GM18907 (cell line): ENCODE measurements at regions not wholly inside any gene's neighbourhood (a gene's known extent, or its start where the extent isn't known, plus 50 kb on each side); places are given as distances from the start of the nearest gene placed in this dataset.
"Not testable (repeated sequence)": the region's sequence is repeated elsewhere in the genome, so short reads cannot be mapped to it uniquely, and the experiment has no call there.

Experiments used
- ATAC-seq: cut with Tn5 transposase; IDR thresholded peaks from one replicate; pipeline ENCODE4 v1.9.1; 2021; ENCODE audit warnings: mild to moderate bottlenecking, moderate library complexity; ENCODE audit not compliant: unreplicated experiment

- not testable (repeated sequence) for ATAC-seq
These were observed 337.0 kb downstream of the FAM181B start for GRCh38 chr11:82396639-82397038.

DNA sequence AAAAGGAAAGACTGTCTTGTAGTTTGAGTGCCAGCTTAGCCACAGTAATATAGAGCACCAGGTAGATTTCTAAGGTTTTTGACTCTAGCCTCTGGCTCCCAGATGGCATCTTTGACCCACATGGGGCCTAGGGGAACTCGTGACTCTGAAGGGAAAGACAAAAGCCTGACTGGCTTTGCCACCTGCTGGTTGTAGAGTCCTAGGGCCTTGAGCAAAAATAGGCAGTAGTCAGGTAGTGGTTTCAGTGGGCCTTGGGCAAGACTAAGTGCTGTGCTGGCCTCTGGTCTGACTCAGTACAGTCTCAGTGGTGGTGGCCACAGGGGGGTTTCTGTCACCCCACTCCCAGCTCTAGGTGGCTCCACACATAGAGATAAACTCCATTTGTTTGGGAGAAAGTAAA lies 349.4 kb downstream of the FAM181B start:
- ATAC-seq = no peak

- no peak for ATAC-seq
These were observed 359.7 kb downstream of the FAM181B start for GRCh38 chr11:82373781-82374542.

- no peak for ATAC-seq
These were observed 368.3 kb downstream of the FAM181B start for GRCh38 chr11:82365351-82365750.

GRCh38 chr11:82356316-82356715 lies 377.3 kb downstream of the FAM181B start:
- no peak for ATAC-seq

DNA sequence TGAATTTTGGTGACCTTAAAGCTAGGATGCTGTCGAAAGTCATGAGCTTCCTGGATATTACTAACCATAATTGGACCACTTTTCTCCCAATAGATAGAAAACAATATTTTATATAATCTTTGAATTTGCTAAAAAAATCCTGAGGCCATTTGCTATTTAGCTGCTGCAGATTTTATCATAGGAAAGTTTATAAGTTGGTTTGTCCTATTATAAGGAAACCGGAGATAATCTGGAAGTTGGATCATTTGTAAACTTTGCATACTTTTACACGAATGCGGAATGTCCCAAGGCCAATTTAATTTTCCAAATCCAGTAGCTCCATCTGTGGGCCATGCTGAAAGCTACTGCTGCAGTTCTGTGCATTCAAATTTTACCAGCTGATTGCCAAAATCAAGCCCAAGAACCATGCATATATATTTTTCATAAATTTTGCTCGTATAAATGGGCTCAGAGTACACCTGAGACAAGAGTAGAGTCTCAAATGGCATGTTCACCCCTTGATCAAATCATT lies 378.3 kb downstream of the FAM181B start:
- no peak for ATAC-seq

DNA sequence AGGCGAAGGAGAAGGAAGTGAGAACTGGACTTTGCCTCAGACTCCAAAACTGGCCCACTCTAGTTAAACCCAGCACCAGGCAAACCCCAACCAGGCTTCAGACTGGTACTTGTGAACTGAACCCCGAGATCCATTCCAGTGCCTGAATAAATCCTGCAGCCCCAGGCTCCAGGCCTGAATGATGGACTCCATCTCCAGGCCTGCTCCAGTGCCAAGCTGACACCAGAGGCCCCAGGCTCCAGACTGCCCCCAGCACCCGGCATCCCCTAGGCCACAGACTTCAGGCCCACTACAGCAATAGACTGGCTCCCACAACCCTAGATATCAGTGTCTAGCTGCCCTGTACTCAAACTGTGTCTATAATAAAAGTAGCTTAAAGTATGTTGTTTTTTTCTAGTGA lies 406.8 kb downstream of the FAM181B start:
- no peak for ATAC-seq

- no peak for ATAC-seq
These were observed 412.5 kb downstream of the FAM181B start for GRCh38 chr11:82321206-82321605.

- ATAC-seq = peak; percentile 60
These were observed 418.6 kb downstream of the FAM181B start for GRCh38 chr11:82315093-82315492.

GRCh38 chr11:82308979-82309378 lies 424.7 kb downstream of the FAM181B start:
- no peak for ATAC-seq

GRCh38 chr11:82305123-82305522 lies 428.5 kb downstream of the FAM181B start:
- no peak for ATAC-seq

DNA sequence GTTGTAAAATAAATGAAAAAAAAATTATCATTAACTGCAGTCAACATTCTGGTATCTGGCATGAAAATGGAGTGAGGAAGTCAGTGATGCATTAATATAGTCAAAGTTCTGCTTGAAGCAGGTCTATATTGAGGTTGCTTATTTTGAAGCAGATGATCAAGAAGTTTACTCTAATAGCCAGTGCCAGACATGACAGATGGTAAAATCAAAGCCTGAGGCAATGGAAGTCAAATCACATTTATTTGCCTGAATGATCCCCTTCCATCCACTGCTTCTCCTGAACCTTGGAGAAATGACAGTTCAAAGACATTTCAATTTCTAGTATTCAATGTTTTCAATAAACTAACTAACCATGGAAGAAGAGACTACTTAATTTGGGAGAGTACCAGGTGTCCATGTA lies 430.0 kb downstream of the FAM181B start:
- no peak for ATAC-seq

GRCh38 chr11:82288471-82288870 lies 445.2 kb downstream of the FAM181B start:
- no peak for ATAC-seq

DNA sequence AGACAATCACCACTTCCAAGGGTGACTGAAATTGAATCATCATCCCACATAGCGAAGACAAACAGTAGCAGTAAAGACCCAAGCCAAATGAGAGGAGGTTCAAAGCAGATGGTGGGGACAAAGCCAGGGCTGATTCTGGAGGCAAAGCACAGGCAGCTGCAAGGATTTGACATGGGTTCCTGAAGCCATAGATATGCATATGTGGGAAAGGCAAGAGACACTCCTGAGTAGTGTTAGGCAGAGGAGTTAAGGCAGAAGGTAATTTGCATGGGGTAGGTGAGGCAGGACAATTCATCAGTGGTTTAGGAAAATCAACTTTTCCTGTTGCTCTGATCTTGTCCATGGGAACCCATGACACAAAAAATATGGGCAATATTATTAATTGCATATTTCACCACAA lies 462.8 kb downstream of the FAM181B start:
- ATAC-seq = no peak

DNA sequence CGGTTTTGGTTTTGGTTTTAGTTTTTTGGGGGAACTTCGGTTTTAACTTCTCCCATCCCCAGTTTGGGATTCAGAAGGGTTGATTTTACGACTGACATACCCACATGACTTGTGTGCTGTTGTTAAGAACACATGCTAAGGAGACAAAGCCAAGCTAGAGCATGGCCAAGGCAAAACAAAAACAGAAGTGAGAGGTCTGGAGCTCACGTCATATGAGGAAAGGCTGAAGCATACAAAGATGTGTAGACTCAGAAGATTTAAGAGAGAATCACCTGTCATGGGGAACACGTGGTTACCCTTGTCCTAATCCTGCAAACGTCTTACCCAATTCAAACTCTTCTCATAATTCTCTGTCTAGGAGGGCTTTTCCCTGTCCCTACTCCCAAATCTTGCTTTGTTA lies 465.0 kb downstream of the FAM181B start:
- ATAC-seq = no peak

- ATAC-seq = no peak
These were observed 466.5 kb downstream of the FAM181B start for GRCh38 chr11:82267186-82267585.

DNA sequence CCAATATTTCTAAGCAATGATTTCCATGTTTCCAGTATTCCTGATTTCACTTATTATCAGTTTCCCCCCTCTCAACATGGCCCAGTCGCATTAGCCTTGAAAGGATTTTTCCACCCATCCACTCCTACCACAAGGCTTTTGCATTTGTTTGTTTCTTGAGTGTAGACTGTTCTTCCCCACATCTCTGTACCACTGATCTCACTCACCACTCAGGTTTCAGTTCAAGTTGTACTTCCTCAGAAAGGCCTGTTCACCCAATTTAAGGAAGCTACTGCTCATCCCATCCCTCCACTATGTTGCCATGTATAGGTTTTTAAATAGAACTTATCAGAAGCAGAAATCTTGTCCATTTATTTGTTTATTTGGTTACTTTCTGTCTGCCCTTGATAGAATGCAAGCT lies 472.3 kb downstream of the FAM181B start:
- no peak for ATAC-seq

GRCh38 chr11:82250047-82250446 lies 483.6 kb downstream of the FAM181B start:
- ATAC-seq = no peak

GRCh38 chr11:82246926-82247325 lies 486.7 kb downstream of the FAM181B start:
- ATAC-seq = no peak

GRCh38 chr11:82239498-82239897 lies 494.2 kb downstream of the FAM181B start:
- no peak for ATAC-seq

GRCh38 chr11:82234256-82234655 lies 499.4 kb downstream of the FAM181B start:
- ATAC-seq = no peak

DNA sequence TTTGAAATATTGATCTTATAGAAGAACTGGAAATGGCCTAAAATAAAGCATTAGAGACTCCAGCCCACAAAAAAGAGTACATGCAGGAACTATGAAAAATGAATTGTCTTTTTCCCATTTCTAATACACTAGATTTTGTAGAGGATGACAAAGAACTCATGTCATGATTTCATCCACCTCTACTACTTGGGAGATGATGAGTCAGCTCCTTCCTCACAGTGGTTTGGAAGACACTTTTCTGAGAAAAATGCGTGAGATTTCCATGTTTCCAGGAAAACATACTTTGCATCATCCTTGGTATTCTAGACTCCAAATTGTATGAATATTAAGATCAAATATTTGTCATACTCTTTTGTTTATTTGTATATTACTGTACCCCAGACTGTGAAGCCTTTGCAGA lies 500.5 kb downstream of the FAM181B start:
- ATAC-seq = no peak

DNA sequence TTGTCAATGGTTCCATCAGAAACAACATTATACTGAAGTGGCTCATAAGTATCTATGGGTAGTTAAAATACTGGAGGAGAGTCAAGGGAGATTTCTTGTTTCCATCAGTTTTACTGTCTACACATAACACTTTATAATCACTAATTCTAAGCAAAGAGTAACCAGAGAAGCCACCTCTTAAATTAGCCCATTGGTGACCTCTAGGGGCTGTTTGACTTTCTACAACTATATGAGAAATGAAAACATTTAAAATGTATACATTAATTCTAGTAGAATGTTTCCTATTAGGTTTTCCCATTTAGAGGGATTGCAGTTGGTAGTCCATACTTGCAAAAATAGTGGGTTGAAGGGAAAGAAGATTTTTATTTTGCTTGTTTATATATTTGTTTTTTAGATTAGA lies 504.3 kb downstream of the FAM181B start:
- ATAC-seq = peak; percentile 74
